Mesothelial cell of epicardium (in vitro differentiated cells): ENCODE measurements at regions not wholly inside any gene's neighbourhood (a gene's known extent, or its start where the extent isn't known, plus 50 kb on each side); places are given as distances from the start of the nearest gene placed in this dataset.

Source experiments
- DNase-seq, 2 experiments: peaks; one replicate each; pipeline ENCODE4 v3.0.0; 2021; ENCODE audit warnings: low spot score in 2 of 2; ENCODE audit not compliant: unreplicated experiment in 2 of 2
- H3K27ac Mint-ChIP-seq: 2 replicates; pipeline ENCODE4 v1.8.0; 2021; ENCODE audit warnings: mixed read lengths
- H3K27me3 Mint-ChIP-seq: 2 replicates; pipeline ENCODE4 v1.8.0; 2021; ENCODE audit warnings: low read depth, mixed read lengths
- H3K36me3 Mint-ChIP-seq: 2 replicates; pipeline ENCODE4 v1.8.0; 2021; ENCODE audit warnings: mixed read lengths
- H3K4me1 Mint-ChIP-seq: 2 replicates; pipeline ENCODE4 v1.8.0; 2021; ENCODE audit warnings: mixed read lengths
- H3K4me3 Mint-ChIP-seq: 2 replicates; pipeline ENCODE4 v1.8.0; 2021; ENCODE audit warnings: mild to moderate bottlenecking, moderate library complexity, mixed read lengths
- H3K9me3 Mint-ChIP-seq: 2 replicates; pipeline ENCODE4 v1.8.0; 2021; ENCODE audit warnings: mixed read lengths
- CTCF ChIP-seq: fragments of 200-600 bp; sonication (generic); IDR thresholded peaks from one replicate; pipeline ENCODE4 v1.5.0; 2021; ENCODE audit warnings: antibody characterized with exemption; ENCODE audit not compliant: unreplicated experiment

- H3K4me3 Mint-ChIP-seq: no peak overlapping the region
- TF ChIP-seq CTCF: no peak
- no peaks in the 10 kb centered on the region for H3K27me3 Mint-ChIP-seq
- peaks cover 9% of the 10 kb centered on the region for H3K4me1 Mint-ChIP-seq
- no peaks in the 10 kb centered on the region for H3K36me3 Mint-ChIP-seq
- no peak for DNase-seq
- no peak overlapping the region for H3K27ac Mint-ChIP-seq
- H3K9me3 Mint-ChIP-seq: no peaks in the 10 kb centered on the region
Observed at GRCh38 chr2:7358865-7359447, 441.7 kb downstream of the RNF144A start.

- peaks cover 7% of the 10 kb centered on the region for H3K4me1 Mint-ChIP-seq
- H3K9me3 Mint-ChIP-seq: peaks cover 9% of the 10 kb centered on the region
- no peak for TF ChIP-seq CTCF
- DNase-seq: no peak
- H3K4me3 Mint-ChIP-seq: no peak overlapping the region
- no peak overlapping the region for H3K27ac Mint-ChIP-seq
- no peaks in the 10 kb centered on the region for H3K36me3 Mint-ChIP-seq
- H3K27me3 Mint-ChIP-seq: no peaks in the 10 kb centered on the region
Observed at GRCh38 chr2:7363906-7364305, 446.7 kb downstream of the RNF144A start.

- Mint-ChIP-seq H3K27ac (no peak overlapping the region), H3K4me1 (no peaks in the 10 kb centered on the region), H3K27me3 (no peaks in the 10 kb centered on the region), H3K36me3 (peaks cover 2% of the 10 kb centered on the region), H3K4me3 (no peak overlapping the region), H3K9me3 (peaks cover 17% of the 10 kb centered on the region)
- no peak for DNase-seq
- TF ChIP-seq CTCF: no peak
Observed at GRCh38 chr2:7368211-7368610, 451.0 kb downstream of the RNF144A start.

- H3K4me3 Mint-ChIP-seq: no peak overlapping the region
- H3K4me1 Mint-ChIP-seq: peaks cover 14% of the 10 kb centered on the region
- TF ChIP-seq CTCF: no peak
- H3K27ac Mint-ChIP-seq: no peak overlapping the region
- H3K9me3 Mint-ChIP-seq: peaks cover 15% of the 10 kb centered on the region
- no peak for DNase-seq
- H3K36me3 Mint-ChIP-seq: peaks cover 2% of the 10 kb centered on the region
- no peaks in the 10 kb centered on the region for H3K27me3 Mint-ChIP-seq
Observed at GRCh38 chr2:7373156-7373555, 455.9 kb downstream of the RNF144A start.

- Mint-ChIP-seq H3K4me1 (peaks cover 21% of the 10 kb centered on the region), H3K27me3 (no peaks in the 10 kb centered on the region), H3K4me3 (no peak overlapping the region), H3K27ac (no peak overlapping the region), H3K36me3 (no peaks in the 10 kb centered on the region), H3K9me3 (no peaks in the 10 kb centered on the region)
- no peak for TF ChIP-seq CTCF
- no peak for DNase-seq
Observed at GRCh38 chr2:7375901-7376300, 458.7 kb downstream of the RNF144A start.
